HUES6 (cell line): ENCODE measurements at regions not wholly inside any gene's neighbourhood (a gene's known extent, or its start where the extent isn't known, plus 50 kb on each side); places are given as distances from the start of the nearest gene placed in this dataset.

Experiments
- H3K27ac ChIP-seq: 2 replicates; pipeline ENCODE4 v1.7.0; 2013; ENCODE audit warnings: low read depth, mild to moderate bottlenecking, low read length, inconsistent platforms
- H3K27me3 ChIP-seq: 2 replicates; pipeline ENCODE4 v1.6.1; 2013; ENCODE audit warnings: low read length; ENCODE audit not compliant: control insufficient read depth, insufficient read depth
- H3K36me3 ChIP-seq: 2 replicates; pipeline ENCODE4 v1.6.1; 2013; ENCODE audit warnings: low read length; ENCODE audit not compliant: control insufficient read depth, insufficient read depth
- H3K4me1 ChIP-seq: 2 replicates; pipeline ENCODE4 v1.6.1; 2013; ENCODE audit warnings: low read length; ENCODE audit not compliant: control insufficient read depth, insufficient read depth
- H3K4me3 ChIP-seq: 2 replicates; pipeline ENCODE4 v1.5.1; 2013; ENCODE audit warnings: low read depth, low read length
- H3K9ac ChIP-seq: one replicate; pipeline ENCODE4 v1.6.1; 2013; ENCODE audit warnings: mild to moderate bottlenecking, low read length
- H3K9me3 ChIP-seq: 2 replicates; pipeline ENCODE4 v1.6.1; 2013; ENCODE audit warnings: low read depth, low read length; ENCODE audit not compliant: control insufficient read depth, insufficient read depth

GRCh38 chr1:82421782-82422181 lies 621.0 kb downstream of the ADGRL2 start:
- Histone ChIP-seq H3K4me1 (no peaks in the 10 kb centered on the region), H3K36me3 (no peaks in the 10 kb centered on the region), H3K9ac (no peak overlapping the region), H3K4me3 (no peak overlapping the region), H3K27me3 (no peaks in the 10 kb centered on the region), H3K27ac (no peak overlapping the region), H3K9me3 (no peaks in the 10 kb centered on the region)

GRCh38 chr1:82420584-82420983 lies 619.9 kb downstream of the ADGRL2 start:
- H3K36me3 ChIP-seq, result no peaks in the 10 kb centered on the region
- no peaks in the 10 kb centered on the region for H3K27me3 ChIP-seq
- no peaks in the 10 kb centered on the region for H3K9me3 ChIP-seq
- no peak overlapping the region for H3K27ac ChIP-seq
- no peak overlapping the region for H3K9ac ChIP-seq
- no peak overlapping the region for H3K4me3 ChIP-seq
- no peaks in the 10 kb centered on the region for H3K4me1 ChIP-seq

- Histone ChIP-seq H3K27ac (no peak overlapping the region), H3K9me3 (no peaks in the 10 kb centered on the region), H3K27me3 (no peaks in the 10 kb centered on the region), H3K36me3 (no peaks in the 10 kb centered on the region), H3K4me3 (no peak overlapping the region), H3K4me1 (no peaks in the 10 kb centered on the region), H3K9ac (no peak overlapping the region)
Measured at GRCh38 chr1:82411605-82412004, 610.9 kb downstream of the ADGRL2 start.

GRCh38 chr1:82405333-82405732 lies 604.6 kb downstream of the ADGRL2 start:
- Histone ChIP-seq H3K27ac (no peak overlapping the region), H3K9ac (no peak overlapping the region), H3K36me3 (no peaks in the 10 kb centered on the region), H3K4me1 (no peaks in the 10 kb centered on the region), H3K27me3 (no peaks in the 10 kb centered on the region), H3K9me3 (no peaks in the 10 kb centered on the region), H3K4me3 (no peak overlapping the region)

GRCh38 chr1:82401116-82401515 lies 600.4 kb downstream of the ADGRL2 start:
- no peaks in the 10 kb centered on the region for H3K4me1 ChIP-seq
- no peak overlapping the region for H3K9ac ChIP-seq
- H3K4me3 ChIP-seq, result no peak overlapping the region
- H3K27ac ChIP-seq, result no peak overlapping the region
- no peaks in the 10 kb centered on the region for H3K36me3 ChIP-seq
- no peaks in the 10 kb centered on the region for H3K27me3 ChIP-seq
- no peaks in the 10 kb centered on the region for H3K9me3 ChIP-seq

- no peak overlapping the region for H3K9ac ChIP-seq
- no peaks in the 10 kb centered on the region for H3K27me3 ChIP-seq
- no peaks in the 10 kb centered on the region for H3K4me1 ChIP-seq
- no peaks in the 10 kb centered on the region for H3K36me3 ChIP-seq
- no peak overlapping the region for H3K27ac ChIP-seq
- no peaks in the 10 kb centered on the region for H3K9me3 ChIP-seq
- no peak overlapping the region for H3K4me3 ChIP-seq
Measured at GRCh38 chr1:82400521-82400920, 599.8 kb downstream of the ADGRL2 start.

GRCh38 chr1:82399093-82399492 lies 598.4 kb downstream of the ADGRL2 start:
- H3K4me1 ChIP-seq, result no peaks in the 10 kb centered on the region
- no peak overlapping the region for H3K4me3 ChIP-seq
- no peak overlapping the region for H3K27ac ChIP-seq
- H3K9me3 ChIP-seq, result no peaks in the 10 kb centered on the region
- no peak overlapping the region for H3K9ac ChIP-seq
- H3K27me3 ChIP-seq, result no peaks in the 10 kb centered on the region
- H3K36me3 ChIP-seq, result no peaks in the 10 kb centered on the region

- Histone ChIP-seq H3K27ac (no peak overlapping the region), H3K27me3 (no peaks in the 10 kb centered on the region), H3K9me3 (no peaks in the 10 kb centered on the region), H3K4me3 (no peak overlapping the region), H3K4me1 (no peaks in the 10 kb centered on the region), H3K9ac (no peak overlapping the region), H3K36me3 (no peaks in the 10 kb centered on the region)
Measured at GRCh38 chr1:82398357-82398756, 597.6 kb downstream of the ADGRL2 start.

- Histone ChIP-seq H3K27me3 (no peaks in the 10 kb centered on the region), H3K9ac (no peak overlapping the region), H3K4me1 (no peaks in the 10 kb centered on the region), H3K9me3 (no peaks in the 10 kb centered on the region), H3K27ac (no peak overlapping the region), H3K4me3 (no peak overlapping the region), H3K36me3 (no peaks in the 10 kb centered on the region)
Measured at GRCh38 chr1:82395440-82395839, 594.7 kb downstream of the ADGRL2 start.

- H3K4me1 ChIP-seq, result no peaks in the 10 kb centered on the region
- no peak overlapping the region for H3K9ac ChIP-seq
- no peaks in the 10 kb centered on the region for H3K9me3 ChIP-seq
- no peak overlapping the region for H3K27ac ChIP-seq
- no peaks in the 10 kb centered on the region for H3K36me3 ChIP-seq
- no peaks in the 10 kb centered on the region for H3K27me3 ChIP-seq
- no peak overlapping the region for H3K4me3 ChIP-seq
Measured at GRCh38 chr1:82392946-82393345, 592.2 kb downstream of the ADGRL2 start.

GRCh38 chr1:82392513-82392912 lies 591.8 kb downstream of the ADGRL2 start:
- Histone ChIP-seq H3K27ac (no peak overlapping the region), H3K9me3 (no peaks in the 10 kb centered on the region), H3K4me1 (no peaks in the 10 kb centered on the region), H3K9ac (no peak overlapping the region), H3K4me3 (no peak overlapping the region), H3K36me3 (no peaks in the 10 kb centered on the region), H3K27me3 (no peaks in the 10 kb centered on the region)

GRCh38 chr1:82391712-82392111 lies 591.0 kb downstream of the ADGRL2 start:
- H3K4me1 ChIP-seq, result no peaks in the 10 kb centered on the region
- H3K9ac ChIP-seq, result no peak overlapping the region
- H3K27ac ChIP-seq, result no peak overlapping the region
- no peaks in the 10 kb centered on the region for H3K36me3 ChIP-seq
- H3K27me3 ChIP-seq, result no peaks in the 10 kb centered on the region
- no peaks in the 10 kb centered on the region for H3K9me3 ChIP-seq
- H3K4me3 ChIP-seq, result no peak overlapping the region
